GM21619 (cell line): ENCODE measurements at regions not wholly inside any gene's neighbourhood (a gene's known extent, or its start where the extent isn't known, plus 50 kb on each side); places are given as distances from the start of the nearest gene placed in this dataset.
"Not testable (repeated sequence)": the region's sequence is repeated elsewhere in the genome, so short reads cannot be mapped to it uniquely, and the experiment has no call there.

Experiments
- ATAC-seq: cut with Tn5 transposase; IDR thresholded peaks from one replicate; pipeline ENCODE4 v1.9.1; 2021; ENCODE audit not compliant: unreplicated experiment

- ATAC-seq: not testable (repeated sequence)
Observed at GRCh38 chr9:29270400-29270799, 1697.1 kb upstream of the C9orf72 start.

GRCh38 chr9:29282121-29282520 is 1708.8 kb upstream of the C9orf72 start:
- ATAC-seq: no peak

- no peak for ATAC-seq
Observed at GRCh38 chr9:29285818-29286217, 1712.5 kb upstream of the C9orf72 start.

- no peak for ATAC-seq
Observed at GRCh38 chr9:29289365-29289764, 1716.1 kb upstream of the C9orf72 start.

- no peak for ATAC-seq
Observed at GRCh38 chr9:29290516-29290915, 1717.2 kb upstream of the C9orf72 start.

GRCh38 chr9:29297592-29297991 is 1724.3 kb upstream of the C9orf72 start:
- no peak for ATAC-seq

GRCh38 chr9:29311221-29311620 is 1737.9 kb upstream of the C9orf72 start:
- ATAC-seq: no peak

GRCh38 chr9:29312327-29312726 is 1739.0 kb upstream of the C9orf72 start:
- ATAC-seq: no peak

- no peak for ATAC-seq
Observed at GRCh38 chr9:29319736-29320513, 1746.6 kb upstream of the C9orf72 start.

- peak; percentile 83 for ATAC-seq
Observed at GRCh38 chr9:29322240-29322639, 1749.0 kb upstream of the C9orf72 start.

- no peak for ATAC-seq
Observed at GRCh38 chr9:29325894-29326293, 1752.6 kb upstream of the C9orf72 start.

- no peak for ATAC-seq
Observed at GRCh38 chr9:29332789-29333188, 1759.5 kb upstream of the C9orf72 start.

GRCh38 chr9:29336281-29336680 is 1763.0 kb upstream of the C9orf72 start:
- no peak for ATAC-seq

- no peak for ATAC-seq
Observed at GRCh38 chr9:29339387-29339786, 1766.1 kb upstream of the C9orf72 start.

GRCh38 chr9:29348999-29349398 is 1775.7 kb upstream of the C9orf72 start:
- no peak for ATAC-seq

- no peak for ATAC-seq
Observed at GRCh38 chr9:29389421-29389820, 1816.1 kb upstream of the C9orf72 start.

- no peak for ATAC-seq
Observed at GRCh38 chr9:29390859-29391258, 1817.6 kb upstream of the C9orf72 start.

GRCh38 chr9:29393064-29393463 is 1819.8 kb upstream of the C9orf72 start:
- no peak for ATAC-seq

GRCh38 chr9:29394855-29395254 is 1821.6 kb upstream of the C9orf72 start:
- no peak for ATAC-seq

GRCh38 chr9:29397148-29397547 is 1823.9 kb upstream of the C9orf72 start:
- ATAC-seq: no peak

GRCh38 chr9:29416204-29416603 is 1842.9 kb upstream of the C9orf72 start:
- no peak for ATAC-seq

GRCh38 chr9:29422438-29422837 is 1849.2 kb upstream of the C9orf72 start:
- no peak for ATAC-seq

- no peak for ATAC-seq
Observed at GRCh38 chr9:29432191-29432590, 1858.9 kb upstream of the C9orf72 start.
